ENCODE measurements at regions not wholly inside any gene's neighbourhood (a gene's known extent, or its start where the extent isn't known, plus 50 kb on each side); places are given as distances from the start of the nearest gene placed in this dataset.

GRCh38 chr4:98786866-98787265 is 128.5 kb upstream of the TSPAN5 start:
- no peak overlapping the region for H3K4me3 ChIP-seq (replicated peaks in 1 of 2; ENCODE audit: low read depth in 2 of 2, low read length in 2 of 2)
- no peak for DNase-seq (ENCODE audit: low read depth in 2 of 2)
- peak; percentile 21 for TF ChIP-seq CTCF (IDR thresholded peaks at IDR 0.05; ENCODE audit: low read depth, low read length)

- DNase-seq (ENCODE audit: low read depth in 2 of 2) = no peak
- no peak overlapping the region for H3K4me3 ChIP-seq (replicated peaks in 1 of 2; ENCODE audit: low read depth in 2 of 2, low read length in 2 of 2)
- TF ChIP-seq CTCF (IDR thresholded peaks at IDR 0.05; ENCODE audit: low read depth, low read length) = no peak
Measured at GRCh38 chr4:98784947-98785706, 126.7 kb upstream of the TSPAN5 start.

GRCh38 chr4:98781641-98782357 is 123.4 kb upstream of the TSPAN5 start:
- no peak for TF ChIP-seq CTCF (IDR thresholded peaks at IDR 0.05; ENCODE audit: low read depth, low read length)
- DNase-seq (ENCODE audit: low read depth in 2 of 2) = no peak
- no peak overlapping the region for H3K4me3 ChIP-seq (replicated peaks in 1 of 2; ENCODE audit: low read depth in 2 of 2, low read length in 2 of 2)

GRCh38 chr4:98780926-98781325 is 122.5 kb upstream of the TSPAN5 start:
- no peak for DNase-seq (ENCODE audit: low read depth in 2 of 2)
- H3K4me3 ChIP-seq (replicated peaks in 1 of 2; ENCODE audit: low read depth in 2 of 2, low read length in 2 of 2) = no peak overlapping the region
- no peak for TF ChIP-seq CTCF (IDR thresholded peaks at IDR 0.05; ENCODE audit: low read depth, low read length)

- H3K4me3 ChIP-seq (replicated peaks in 1 of 2; ENCODE audit: low read depth in 2 of 2, low read length in 2 of 2) = no peak overlapping the region
- no peak for DNase-seq (ENCODE audit: low read depth in 2 of 2)
- no peak for TF ChIP-seq CTCF (IDR thresholded peaks at IDR 0.05; ENCODE audit: low read depth, low read length)
Measured at GRCh38 chr4:98779088-98779487, 120.7 kb upstream of the TSPAN5 start.

- H3K4me3 ChIP-seq (replicated peaks in 1 of 2; ENCODE audit: low read depth in 2 of 2, low read length in 2 of 2) = no peak overlapping the region
- DNase-seq (ENCODE audit: low read depth in 2 of 2) = peak; percentile 83 to 92
- TF ChIP-seq CTCF (IDR thresholded peaks at IDR 0.05; ENCODE audit: low read depth, low read length) = no peak
Measured at GRCh38 chr4:98778206-98778605, 119.8 kb upstream of the TSPAN5 start.

All from cardiac fibroblast (primary cell).